HG02642 (cell line): ENCODE measurements at regions not wholly inside any gene's neighbourhood (a gene's known extent, or its start where the extent isn't known, plus 50 kb on each side); places are given as distances from the start of the nearest gene placed in this dataset.

ENCODE experiments used
- ATAC-seq: cut with Tn5 transposase; IDR thresholded peaks from one replicate; pipeline ENCODE4 v1.9.1; 2021; ENCODE audit warnings: mild to moderate bottlenecking; ENCODE audit not compliant: unreplicated experiment, poor library complexity

DNA sequence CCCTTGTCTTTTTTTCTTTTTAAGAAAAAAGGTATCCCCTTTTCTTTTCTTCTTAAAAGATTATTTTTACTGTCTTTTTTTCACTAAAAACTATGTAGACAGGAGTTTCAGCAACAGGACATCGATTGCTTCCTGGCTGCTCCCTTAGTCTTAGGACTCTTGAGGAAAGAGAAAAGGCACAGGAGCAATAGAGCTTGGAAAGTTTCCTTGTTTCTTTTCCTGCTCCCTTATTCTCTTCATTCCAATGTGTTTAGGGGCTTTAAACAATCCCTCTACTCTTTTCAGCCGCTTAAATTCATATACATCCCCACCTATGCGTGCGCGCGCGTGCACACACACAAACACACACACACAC is 182.2 kb upstream of the FOXN2 start:
- ATAC-seq: no peak

DNA sequence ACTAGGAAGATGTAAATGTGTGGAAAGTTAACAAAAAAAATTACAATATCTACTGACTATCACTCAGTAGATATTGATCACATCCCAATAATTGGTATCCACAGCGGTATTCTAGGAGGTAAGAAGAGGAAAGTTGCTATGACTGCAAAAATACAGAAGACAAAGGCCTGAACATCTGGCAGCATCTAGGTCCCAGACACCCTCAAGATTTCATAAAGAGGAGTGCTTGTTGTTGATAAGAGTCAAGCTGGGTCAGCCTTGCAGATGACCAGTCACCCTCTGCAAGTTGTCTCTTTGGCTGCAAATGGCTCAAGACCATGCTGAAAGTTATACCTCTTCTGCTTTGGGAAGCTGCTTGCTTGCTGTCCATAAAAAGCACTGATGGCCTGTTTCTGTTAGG is 179.8 kb upstream of the FOXN2 start:
- ATAC-seq: no peak

DNA sequence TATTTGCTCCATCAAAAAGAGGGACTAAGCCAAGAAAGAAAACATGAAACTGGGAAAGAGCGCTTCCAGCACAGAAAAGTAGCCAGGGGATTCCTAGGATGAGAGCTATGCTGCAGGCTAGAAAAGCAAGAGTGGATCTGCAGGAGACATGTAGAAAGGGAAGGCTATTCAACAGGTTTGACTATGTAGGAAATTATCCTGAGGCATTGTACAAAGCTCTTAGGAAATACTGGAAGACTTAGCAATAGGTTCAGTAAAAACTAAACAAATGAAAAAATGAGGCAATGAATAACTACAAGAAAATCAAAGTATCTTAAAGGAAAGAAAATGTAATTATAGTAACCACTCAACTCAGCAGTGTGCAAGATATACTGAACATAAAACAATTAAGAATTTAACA is 178.7 kb upstream of the FOXN2 start:
- ATAC-seq: no peak

DNA sequence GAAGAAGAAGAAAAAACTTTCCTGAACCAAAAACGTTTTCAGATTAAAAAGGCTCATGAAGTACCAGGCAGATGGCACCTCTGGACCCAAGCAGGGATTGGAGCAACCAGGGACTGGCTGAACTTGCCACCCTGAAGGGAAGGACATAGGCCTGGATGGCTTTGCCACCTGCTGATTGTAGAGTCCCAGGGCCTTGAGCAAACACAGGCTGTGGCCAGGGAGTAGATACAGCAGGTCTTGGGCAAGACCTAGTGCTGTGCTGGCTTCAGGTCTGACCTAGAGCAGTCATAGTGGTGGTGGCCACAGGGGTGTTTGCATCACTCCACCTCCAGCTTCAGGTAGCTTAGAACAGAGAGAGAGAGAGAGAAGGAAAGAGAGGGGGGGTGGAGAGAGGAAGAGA is 176.7 kb upstream of the FOXN2 start:
- no peak for ATAC-seq

DNA sequence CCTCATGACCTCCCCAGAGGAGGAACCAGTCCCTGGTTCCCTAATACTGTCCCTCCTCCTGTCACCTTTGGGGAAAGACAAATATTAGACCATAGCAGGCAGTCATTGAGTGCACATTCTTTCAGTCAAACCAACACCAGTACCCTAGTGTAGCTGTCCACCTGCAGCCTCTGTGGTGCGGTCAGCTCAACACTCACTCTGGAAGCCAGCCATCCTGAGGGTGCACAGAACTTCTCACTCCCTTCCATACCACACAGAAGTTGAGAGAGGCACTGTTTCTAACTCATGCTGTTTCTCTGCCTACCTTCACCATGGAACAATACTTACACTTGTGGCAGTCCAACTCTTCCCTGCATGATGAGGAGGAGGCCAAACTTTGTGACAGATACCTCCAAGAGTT is 175.6 kb upstream of the FOXN2 start:
- no peak for ATAC-seq

DNA sequence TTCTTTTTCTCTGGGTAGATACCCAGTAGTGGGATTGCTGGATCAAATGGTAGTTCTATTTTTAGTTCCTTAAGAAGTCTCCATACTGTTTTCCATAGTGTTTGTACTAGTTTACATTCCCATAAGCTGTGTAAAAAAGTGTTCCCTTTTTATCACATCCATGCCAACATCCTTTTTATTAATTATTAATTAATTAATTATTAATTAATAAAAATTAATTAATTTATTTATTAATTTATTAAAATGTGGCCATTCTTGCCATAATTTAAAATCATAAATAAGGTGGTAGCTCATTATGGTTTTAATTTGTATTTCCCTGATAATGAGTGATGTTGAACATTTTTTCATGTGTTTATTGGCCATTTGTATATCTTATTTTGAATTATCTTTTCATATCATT is 173.9 kb upstream of the FOXN2 start:
- ATAC-seq: no peak

- ATAC-seq: no peak
Observed at GRCh38 chr2:48144777-48145176, 169.7 kb upstream of the FOXN2 start.

DNA sequence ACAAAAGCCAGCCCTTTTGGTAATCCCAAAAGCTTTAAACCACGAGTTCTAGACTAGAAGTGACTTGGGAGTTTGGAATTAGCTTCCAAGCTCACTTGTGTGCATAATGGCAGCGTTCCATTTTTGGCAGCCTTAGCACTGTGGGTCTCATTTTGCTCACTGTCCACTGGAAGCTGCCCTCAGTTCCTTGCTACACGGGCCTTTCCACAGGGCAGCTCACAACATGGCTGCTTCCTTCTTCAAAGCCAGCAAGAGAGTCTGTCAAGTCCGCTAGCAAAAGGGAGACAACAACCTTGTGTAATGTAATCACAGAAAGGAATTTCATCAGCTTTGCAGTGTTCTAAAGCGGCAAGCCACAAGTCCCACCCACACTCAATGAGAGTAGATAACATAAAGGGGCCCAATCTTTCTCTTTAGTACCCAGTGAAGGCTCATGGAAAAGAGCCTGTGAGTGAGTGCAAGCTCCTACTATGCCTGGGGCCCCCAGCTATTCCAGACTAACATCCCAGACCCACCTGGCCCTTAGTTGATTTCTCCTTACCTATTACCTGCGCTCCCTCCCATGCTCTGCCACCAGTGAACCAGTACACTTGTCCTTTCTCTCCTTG is 168.5 kb upstream of the FOXN2 start:
- ATAC-seq: no peak

GRCh38 chr2:48146552-48146951 is 167.9 kb upstream of the FOXN2 start:
- no peak for ATAC-seq

GRCh38 chr2:48147719-48148118 is 166.8 kb upstream of the FOXN2 start:
- no peak for ATAC-seq

DNA sequence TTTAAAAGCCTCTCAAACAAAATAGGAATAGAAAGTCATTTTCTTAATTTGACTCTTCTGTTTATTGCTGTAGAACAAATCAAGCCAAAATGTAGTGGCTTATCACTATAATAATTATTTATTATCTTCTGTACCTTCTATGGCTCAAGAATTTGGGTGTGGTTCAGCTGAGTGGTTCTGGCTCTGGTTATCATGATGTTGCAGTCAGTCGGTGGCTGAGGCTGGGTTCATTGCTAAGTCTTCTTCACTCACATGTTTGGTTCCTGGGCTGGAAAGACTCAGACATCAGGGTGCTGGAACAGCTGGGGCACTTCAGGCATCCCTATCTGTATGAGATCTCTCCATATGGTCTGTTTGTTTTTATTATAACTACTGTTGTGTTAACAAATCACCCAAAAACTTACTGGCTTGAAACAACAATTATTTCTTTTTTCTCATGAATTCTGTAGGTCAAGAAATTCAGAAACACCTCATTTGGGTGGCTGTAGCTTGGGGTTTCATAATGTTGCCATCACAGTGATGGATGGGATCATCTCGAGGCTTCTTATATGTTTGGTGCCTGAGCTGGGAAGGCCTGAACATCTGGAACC is 165.5 kb upstream of the FOXN2 start:
- no peak for ATAC-seq

DNA sequence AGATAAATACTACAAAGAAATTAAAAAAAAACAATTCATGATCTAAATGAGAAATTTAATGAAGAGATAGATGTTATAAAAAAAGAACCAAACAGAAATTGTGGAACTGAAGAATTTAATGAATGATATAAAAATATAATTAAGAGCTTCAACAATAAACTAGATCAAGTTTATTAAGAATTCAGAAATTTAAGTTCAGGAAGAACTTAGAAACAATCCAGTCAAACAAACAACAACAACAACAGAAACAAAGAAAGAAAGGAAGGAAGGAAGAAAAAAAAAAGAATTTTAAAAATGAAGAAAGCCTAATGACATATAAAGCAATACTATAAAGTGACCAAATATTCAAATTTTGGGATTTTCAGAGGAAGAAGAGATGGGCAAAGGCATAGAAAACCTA is 157.3 kb upstream of the FOXN2 start:
- ATAC-seq: no peak

- no peak for ATAC-seq
Observed at GRCh38 chr2:48161628-48162027, 152.9 kb upstream of the FOXN2 start.

DNA sequence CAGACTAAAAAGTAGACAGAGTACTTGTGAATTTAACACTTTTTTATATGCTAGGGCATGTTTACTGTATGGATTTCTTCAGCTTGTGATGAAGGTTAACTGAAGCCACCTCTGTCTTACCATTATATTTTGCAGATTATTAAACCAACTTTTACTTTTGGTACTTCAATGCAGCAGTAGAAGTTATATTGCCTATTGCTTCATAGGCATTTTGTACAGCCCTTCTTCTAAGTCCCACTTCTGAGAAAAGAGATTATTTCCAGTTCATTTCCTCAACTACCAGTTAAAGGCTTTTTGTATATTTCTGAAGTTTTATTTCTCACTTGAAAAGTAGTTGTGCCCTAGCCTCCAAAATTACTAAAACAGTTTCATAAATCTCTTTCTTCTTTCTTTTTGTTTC is 151.7 kb upstream of the FOXN2 start:
- ATAC-seq: no peak

DNA sequence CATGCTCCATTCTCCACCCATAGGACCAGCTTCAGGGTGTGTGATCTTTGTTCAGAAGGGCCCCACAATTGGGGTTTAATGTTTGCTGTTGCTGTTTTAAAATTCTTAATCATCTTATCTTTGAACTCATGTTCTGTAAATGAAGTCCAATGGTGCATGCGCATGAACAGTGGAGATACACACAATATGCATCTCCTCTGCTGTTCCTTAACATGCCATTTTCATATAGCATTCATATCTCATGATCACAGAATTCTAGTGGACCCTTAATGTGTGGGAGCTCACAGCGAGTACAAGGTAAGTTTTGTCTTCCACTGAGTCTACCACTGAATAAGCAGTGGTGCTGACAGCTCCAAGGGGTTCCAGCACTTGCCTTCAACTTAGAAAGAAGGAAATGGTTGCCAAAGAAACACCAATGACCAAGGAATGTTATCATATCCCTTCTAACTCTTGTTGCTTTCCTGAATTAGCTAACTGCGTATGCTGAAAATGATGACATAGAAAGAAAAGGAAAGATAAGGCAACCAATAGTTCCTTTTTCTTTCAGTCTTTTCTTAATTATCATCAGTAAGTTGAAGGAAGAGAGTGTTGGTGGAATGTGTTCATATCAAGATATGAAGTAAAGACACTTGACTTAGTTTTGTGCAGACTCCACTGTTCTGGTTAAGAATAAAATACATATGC is 149.3 kb upstream of the FOXN2 start:
- no peak for ATAC-seq

GRCh38 chr2:48169141-48169592 is 145.3 kb upstream of the FOXN2 start:
- ATAC-seq: no peak

DNA sequence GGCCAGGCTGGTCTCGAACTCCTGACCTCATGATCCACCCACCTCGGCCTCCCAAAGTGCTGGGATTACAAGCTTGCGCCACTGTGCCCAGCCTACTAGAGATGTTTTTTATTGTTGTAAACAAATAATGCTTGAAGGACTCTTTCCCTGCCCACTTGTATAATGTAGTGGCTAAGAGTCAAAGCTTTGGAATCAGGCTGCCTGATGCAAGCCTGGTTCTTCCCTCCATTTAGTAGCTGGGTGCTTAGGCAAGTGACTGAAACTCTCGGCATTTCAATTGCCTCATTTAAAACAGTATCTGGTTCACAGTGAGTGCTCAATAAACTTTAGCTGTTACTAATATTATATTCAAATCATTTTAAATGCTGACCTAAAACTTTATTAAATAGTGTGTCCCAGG is 144.2 kb upstream of the FOXN2 start:
- no peak for ATAC-seq

DNA sequence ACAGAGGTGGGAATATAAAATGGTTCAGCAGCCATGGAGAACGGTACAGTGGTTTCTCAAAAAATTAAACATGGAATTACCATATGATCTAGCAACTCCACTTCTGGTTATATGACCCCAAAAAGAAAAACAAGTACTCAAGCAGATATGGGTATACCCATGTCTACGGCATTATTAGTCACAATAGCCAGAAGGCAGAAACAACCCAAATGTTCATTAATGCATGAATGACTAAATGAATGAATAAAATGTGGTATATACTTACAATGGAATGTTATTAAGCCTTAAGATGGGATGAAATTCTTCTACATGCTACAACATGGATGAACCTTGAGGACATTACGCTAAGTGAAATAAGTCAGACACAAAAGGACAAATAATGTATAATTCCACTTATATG is 141.3 kb upstream of the FOXN2 start:
- no peak for ATAC-seq

GRCh38 chr2:48174503-48174902 is 140.0 kb upstream of the FOXN2 start:
- ATAC-seq: no peak

DNA sequence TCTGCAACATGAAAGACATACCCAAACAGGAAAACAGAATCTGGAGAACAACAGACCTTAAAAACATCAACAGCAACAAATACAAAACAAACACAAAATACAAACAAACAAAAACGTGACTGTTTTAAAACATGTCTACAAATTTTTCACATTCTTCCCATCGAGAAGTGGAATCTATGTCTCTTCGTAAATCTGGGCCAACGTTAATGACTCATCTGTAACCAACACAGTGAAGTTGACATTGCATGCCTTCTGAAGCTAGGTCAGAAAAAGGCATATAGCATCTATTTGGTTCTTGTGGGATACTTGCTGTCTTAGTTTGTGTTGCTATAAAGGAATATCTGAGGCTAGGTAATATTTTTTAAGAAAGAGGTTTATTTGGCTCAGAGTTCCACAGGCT is 139.2 kb upstream of the FOXN2 start:
- ATAC-seq: no peak

GRCh38 chr2:48175656-48176055 is 138.8 kb upstream of the FOXN2 start:
- no peak for ATAC-seq

GRCh38 chr2:48176876-48177275 is 137.6 kb upstream of the FOXN2 start:
- no peak for ATAC-seq
